K562 (cell line): ENCODE measurements at regions not wholly inside any gene's neighbourhood (a gene's known extent, or its start where the extent isn't known, plus 50 kb on each side); places are given as distances from the start of the nearest gene placed in this dataset.

Source experiments
- ATAC-seq: fragments of 200-7000 bp; cut with Tn5 transposase; 3 replicates; pipeline ENCODE4 v1.9.1; 2020; ENCODE audit warnings: moderate library complexity
- BruUV-seq: library from RNA; stranded (reverse); fragments of 400-500 nt; replicated peaks from 2 replicates; lab custom pipeline; 2021; lab: Mats Ljungman, UMichigan
- CTCF ChIA-PET: fragments of 300-600 bp; formaldehyde crosslinking; extraction: SDS; loops from one replicate; lab custom pipeline; 2021; ENCODE audit warnings: low intra/inter-chr PET ratio; lab: Yijun Ruan, JAX
- POLR2A ChIA-PET: fragments of 300-600, 350-650 bp; sonication (Branson Sonifier 250); formaldehyde crosslinking; extraction: SDS; loops from one replicate; lab custom pipeline; 2021; ENCODE audit warnings: antibody characterized with exemption, inconsistent platforms; lab: Yijun Ruan, JAX
- DNase-seq, 4 experiments: peaks; one replicate each; pipeline versions ENCODE4 v3.0.0 to v3.0.0-alpha.2; 2011 to 2018; ENCODE audit warnings: low spot score in 3 of 4, mixed read lengths in 3 of 4; ENCODE audit errors: extremely low read depth in 1 of 4
- FAIRE-seq: peaks from 2 replicates; lab custom pipeline; 2011; peaks lifted over from hg19 to GRCh38; lab: Jason Lieb, UNC
- H2AFZ ChIP-seq: 2 replicates; pipeline ENCODE4 v1.6.0; 2011; ENCODE audit warnings: low read depth, low read length, control low read depth, inconsistent platforms
- H3K27ac ChIP-seq: fragments of 200-600 bp; 3 replicates; pipeline ENCODE4 v1.8.0; 2011; ENCODE audit warnings: low read depth, mild to moderate bottlenecking, control low read depth, inconsistent platforms, low read length, moderate library complexity, mixed read lengths; ENCODE audit errors: extremely low read depth
- H3K27me3 ChIP-seq, 2 experiments: fragments of 300-600 bp in 1 of 2; 2 replicates in 1 of 2; 3 replicates in 1 of 2; pipeline versions ENCODE4 v1.6.0 to v1.8.0; 2011; ENCODE audit warnings: inconsistent platforms in 2 of 2, low read length in 2 of 2, mild to moderate bottlenecking in 1 of 2, mixed read lengths in 1 of 2, moderate library complexity in 1 of 2; ENCODE audit not compliant: control insufficient read depth in 2 of 2, insufficient read depth in 2 of 2
- H3K36me3 ChIP-seq: fragments of 300-600 bp; 3 replicates; pipeline ENCODE4 v1.8.0; 2011; ENCODE audit warnings: mild to moderate bottlenecking, low read length, inconsistent platforms; ENCODE audit not compliant: control insufficient read depth, insufficient read depth
- H3K4me1 ChIP-seq, 2 experiments: fragments of 200-600 bp in 1 of 2; replicated peaks in 1 of 2; 2 replicates in 1 of 2; 3 replicates in 1 of 2; pipeline versions ENCODE4 v1.5.1 to v1.8.0; 2011; ENCODE audit warnings: inconsistent platforms in 2 of 2, low read length in 2 of 2, mild to moderate bottlenecking in 1 of 2, mixed read lengths in 1 of 2, moderate library complexity in 1 of 2; ENCODE audit not compliant: control insufficient read depth in 2 of 2, insufficient read depth in 2 of 2
- H3K4me2 ChIP-seq: 2 replicates; pipeline ENCODE4 v1.6.1; 2011; ENCODE audit warnings: low read length, control low read depth, inconsistent platforms, mixed read lengths; ENCODE audit not compliant: insufficient read depth
- H3K4me3 ChIP-seq: fragments of 200-600 bp; sonication (generic), shearing (Covaris generic); 2 replicates; pipeline ENCODE4 v1.5.1; 2016; ENCODE audit warnings: control low read depth, inconsistent platforms
- H3K79me2 ChIP-seq: fragments of 200-600 bp; 3 replicates; pipeline ENCODE4 v1.8.0; 2011; ENCODE audit warnings: low read length, inconsistent platforms; ENCODE audit not compliant: control insufficient read depth, insufficient read depth
- H3K9ac ChIP-seq, 2 experiments: 2 replicates each; pipeline versions ENCODE4 v1.6.0 to v1.6.1; 2011; ENCODE audit warnings: low read depth in 2 of 2, low read length in 2 of 2, control low read depth in 1 of 2, inconsistent platforms in 1 of 2, mild to moderate bottlenecking in 1 of 2, mixed read lengths in 1 of 2; ENCODE audit not compliant: insufficient read depth in 1 of 2
- H3K9me1 ChIP-seq: one replicate; pipeline ENCODE4 v1.6.0; 2011; ENCODE audit warnings: inconsistent platforms, mild to moderate bottlenecking, low read length, moderate library complexity; ENCODE audit not compliant: control insufficient read depth, insufficient read depth
- H3K9me3 ChIP-seq: replicated peaks from 2 replicates; pipeline ENCODE4 v1.5.1; 2011; ENCODE audit warnings: low read depth, low read length, inconsistent platforms; ENCODE audit not compliant: control insufficient read depth, insufficient read depth
- H4K20me1 ChIP-seq: replicated peaks from 2 replicates; pipeline ENCODE4 v1.6.1; 2011; ENCODE audit warnings: low read length, inconsistent platforms, mixed read lengths; ENCODE audit not compliant: control insufficient read depth, insufficient read depth
- MAFG ChIP-seq: fragments of 450-650 bp; conservative IDR thresholded peaks from 2 replicates; pipeline ENCODE4 v1.6.1; 2016; ENCODE audit warnings: missing genetic modification characterization, missing compliant biosample characterization
- NFIC ChIP-seq: fragments of 450-650 bp; IDR thresholded peaks from 2 replicates; pipeline ENCODE4 v1.6.1; 2017; ENCODE audit warnings: mild to moderate bottlenecking, inconsistent platforms
- SP2 ChIP-seq: IDR thresholded peaks from 2 replicates; pipeline ENCODE4 v1.6.1; 2011; ENCODE audit warnings: mild to moderate bottlenecking, low read depth, low read length, moderate library complexity; ENCODE audit not compliant: poor library complexity, severe bottlenecking; ENCODE audit errors: extremely low read depth
- ZFPM2 ChIP-seq: fragments of 250-450 bp; sonication (Bioruptor Pico); IDR thresholded peaks from 2 replicates; pipeline ENCODE4 v1.5.1; 2022; ENCODE audit warnings: mild to moderate bottlenecking
- ZNF23 ChIP-seq: fragments of 250-450 bp; sonication (Bioruptor Pico); IDR thresholded peaks from 2 replicates; pipeline ENCODE4 v1.4.0; 2020; ENCODE audit warnings: mild to moderate bottlenecking
- WGBS: fragments of 100-300 bp; shearing (Covaris generic); methylation state at CpG from one replicate; pipeline ENCODE4 v1.1.6; 2016; ENCODE audit warnings: low coverage, mixed read lengths; ENCODE audit not compliant: insufficient coverage; ENCODE audit errors: missing lambda C conversion rate; 5-methylcytosine and 5-hydroxymethylcytosine counted together
- in situ Hi-C: fragments of 300-500 bp; cut with MboI; formaldehyde crosslinking; loops from 4 replicates; pipeline ENCODE4 v1.15.0; 2018; ENCODE audit warnings: inconsistent platforms, mixed read lengths
- intact Hi-C: fragments of 100-400 bp; cut with micrococcal nuclease; formaldehyde crosslinking; loops from 2 replicates; pipeline ENCODE4 v1.14.2; 2022
- TF ChIP-seq, protein P1 (sequence below): fragments of 250-450 bp; sonication (Bioruptor Pico); IDR thresholded peaks from 2 replicates; pipeline ENCODE4 v1.5.0; 2022; ENCODE audit warnings: mild to moderate bottlenecking
- TF ChIP-seq, protein P2 (sequence below): sonication (generic); formaldehyde crosslinking; IDR thresholded peaks from 2 replicates; pipeline ENCODE4 v1.8.1; 2022; ENCODE audit warnings: missing genetic modification reagents
- TF ChIP-seq, protein P3 (sequence below): sonication (generic); IDR thresholded peaks from 2 replicates; pipeline ENCODE4 v1.6.1; 2016
- TF ChIP-seq, protein P4 (sequence below): fragments of 150-350 bp; conservative IDR thresholded peaks from 2 replicates; pipeline ENCODE4 v1.6.1; 2014; ENCODE audit warnings: low read length

DNA sequence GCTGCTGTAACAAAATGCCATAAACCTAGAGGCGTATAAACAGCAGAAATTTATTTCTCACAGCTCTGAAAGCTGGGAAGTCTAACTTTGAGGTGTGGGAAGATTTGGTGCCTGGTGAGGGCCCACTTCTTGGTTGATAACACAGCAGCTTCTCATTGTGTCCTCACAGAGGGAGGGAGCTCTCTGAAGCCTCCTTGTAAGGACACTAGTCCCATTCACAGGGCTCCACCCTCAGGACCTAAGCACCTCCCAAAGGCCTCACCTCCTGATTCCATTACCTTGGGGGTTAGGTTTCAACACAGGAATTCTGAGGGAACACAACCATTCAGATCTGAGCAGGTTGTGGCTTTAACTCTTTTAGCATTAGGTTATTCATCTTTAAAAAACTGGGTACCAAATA, 380.3 kb upstream of the ATP10A start:
- Histone ChIP-seq H4K20me1 (no peaks in the 10 kb centered on the region), H3K9me1 (no peaks in the 10 kb centered on the region), H3K79me2 (no peaks in the 10 kb centered on the region), H3K27me3 (no peaks in the 10 kb centered on the region), H3K27ac (no peak overlapping the region), H3K4me3 (no peak overlapping the region), H3K4me2 (no peak overlapping the region), H2AFZ (no peak overlapping the region), H3K36me3 (no peaks in the 10 kb centered on the region), H3K4me1 (no peaks in the 10 kb centered on the region), H3K9me3 (no peaks in the 10 kb centered on the region), H3K9ac (no peak overlapping the region)
- no peak for DNase-seq
- FAIRE-seq: no peak
- TF ChIP-seq ZNF23: no peak
- TF ChIP-seq, protein P1, sequence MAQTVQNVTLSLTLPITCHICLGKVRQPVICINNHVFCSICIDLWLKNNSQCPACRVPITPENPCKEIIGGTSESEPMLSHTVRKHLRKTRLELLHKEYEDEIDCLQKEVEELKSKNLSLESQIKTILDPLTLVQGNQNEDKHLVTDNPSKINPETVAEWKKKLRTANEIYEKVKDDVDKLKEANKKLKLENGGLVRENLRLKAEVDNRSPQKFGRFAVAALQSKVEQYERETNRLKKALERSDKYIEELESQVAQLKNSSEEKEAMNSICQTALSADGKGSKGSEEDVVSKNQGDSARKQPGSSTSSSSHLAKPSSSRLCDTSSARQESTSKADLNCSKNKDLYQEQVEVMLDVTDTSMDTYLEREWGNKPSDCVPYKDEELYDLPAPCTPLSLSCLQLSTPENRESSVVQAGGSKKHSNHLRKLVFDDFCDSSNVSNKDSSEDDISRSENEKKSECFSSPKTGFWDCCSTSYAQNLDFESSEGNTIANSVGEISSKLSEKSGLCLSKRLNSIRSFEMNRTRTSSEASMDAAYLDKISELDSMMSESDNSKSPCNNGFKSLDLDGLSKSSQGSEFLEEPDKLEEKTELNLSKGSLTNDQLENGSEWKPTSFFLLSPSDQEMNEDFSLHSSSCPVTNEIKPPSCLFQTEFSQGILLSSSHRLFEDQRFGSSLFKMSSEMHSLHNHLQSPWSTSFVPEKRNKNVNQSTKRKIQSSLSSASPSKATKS (CRISPR knock-in tag): no peak
- intact Hi-C loops: no loop called here
- ChIA-PET CTCF (no interaction called here), POLR2A (no interaction called here)
- no peak for ATAC-seq
- in situ Hi-C loops: no loop called here
- 0% methylated on average over 1 of the region's 1 CpG for WGBS
- BruUV-seq: no TSS peak

DNA sequence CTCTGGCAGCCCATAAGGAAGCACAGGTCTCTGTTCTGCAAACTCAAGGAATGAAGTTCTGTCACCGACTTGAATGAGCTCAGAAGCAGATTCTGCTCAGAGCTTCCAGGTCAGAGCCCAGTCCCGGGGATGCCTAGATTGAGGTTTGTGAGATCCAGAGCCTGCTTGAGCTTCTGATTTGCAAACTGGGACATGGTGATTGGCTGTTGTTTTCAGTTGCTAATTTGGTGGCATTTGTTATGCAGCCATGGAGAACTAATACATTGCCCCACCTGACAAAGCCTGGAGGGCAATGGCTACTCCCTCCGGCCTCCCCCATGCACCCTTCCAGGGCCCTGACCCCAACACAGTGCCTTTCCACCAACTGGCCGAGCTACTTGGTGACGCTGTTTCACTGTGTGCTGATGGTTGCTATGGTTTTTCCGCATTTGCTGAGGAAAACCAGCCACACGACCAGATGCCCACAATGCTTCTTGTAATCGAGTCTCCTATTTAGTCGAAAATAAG, 379.5 kb upstream of the ATP10A start:
- Histone ChIP-seq H3K27me3 (no peaks in the 10 kb centered on the region), H3K79me2 (no peaks in the 10 kb centered on the region), H2AFZ (no peak overlapping the region), H3K36me3 (no peaks in the 10 kb centered on the region), H3K9me3 (no peaks in the 10 kb centered on the region), H4K20me1 (no peaks in the 10 kb centered on the region), H3K27ac (no peak overlapping the region), H3K9me1 (no peaks in the 10 kb centered on the region), H3K4me3 (no peak overlapping the region), H3K4me1 (no peaks in the 10 kb centered on the region), H3K4me2 (no peak overlapping the region), H3K9ac (no peak overlapping the region)
- ChIA-PET POLR2A (no interaction called here), CTCF (no interaction called here)
- in situ Hi-C loops (no loop called here), intact Hi-C loops (no loop called here)
- ATAC-seq (no peak), FAIRE-seq (no peak), DNase-seq (no peak)
- no TSS peak for BruUV-seq
- 0% methylated on average over 9 of the region's 9 CpGs for WGBS
- TF ChIP-seq, protein P2, sequence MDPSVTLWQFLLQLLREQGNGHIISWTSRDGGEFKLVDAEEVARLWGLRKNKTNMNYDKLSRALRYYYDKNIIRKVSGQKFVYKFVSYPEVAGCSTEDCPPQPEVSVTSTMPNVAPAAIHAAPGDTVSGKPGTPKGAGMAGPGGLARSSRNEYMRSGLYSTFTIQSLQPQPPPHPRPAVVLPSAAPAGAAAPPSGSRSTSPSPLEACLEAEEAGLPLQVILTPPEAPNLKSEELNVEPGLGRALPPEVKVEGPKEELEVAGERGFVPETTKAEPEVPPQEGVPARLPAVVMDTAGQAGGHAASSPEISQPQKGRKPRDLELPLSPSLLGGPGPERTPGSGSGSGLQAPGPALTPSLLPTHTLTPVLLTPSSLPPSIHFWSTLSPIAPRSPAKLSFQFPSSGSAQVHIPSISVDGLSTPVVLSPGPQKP (CRISPR knock-in tag): no peak
- TF ChIP-seq NFIC: no peak
- TF ChIP-seq SP2: no peak
- TF ChIP-seq, protein P3, sequence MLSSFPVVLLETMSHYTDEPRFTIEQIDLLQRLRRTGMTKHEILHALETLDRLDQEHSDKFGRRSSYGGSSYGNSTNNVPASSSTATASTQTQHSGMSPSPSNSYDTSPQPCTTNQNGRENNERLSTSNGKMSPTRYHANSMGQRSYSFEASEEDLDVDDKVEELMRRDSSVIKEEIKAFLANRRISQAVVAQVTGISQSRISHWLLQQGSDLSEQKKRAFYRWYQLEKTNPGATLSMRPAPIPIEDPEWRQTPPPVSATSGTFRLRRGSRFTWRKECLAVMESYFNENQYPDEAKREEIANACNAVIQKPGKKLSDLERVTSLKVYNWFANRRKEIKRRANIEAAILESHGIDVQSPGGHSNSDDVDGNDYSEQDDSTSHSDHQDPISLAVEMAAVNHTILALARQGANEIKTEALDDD: no peak
- TF ChIP-seq MAFG (tag): no peak
- TF ChIP-seq, protein P4, sequence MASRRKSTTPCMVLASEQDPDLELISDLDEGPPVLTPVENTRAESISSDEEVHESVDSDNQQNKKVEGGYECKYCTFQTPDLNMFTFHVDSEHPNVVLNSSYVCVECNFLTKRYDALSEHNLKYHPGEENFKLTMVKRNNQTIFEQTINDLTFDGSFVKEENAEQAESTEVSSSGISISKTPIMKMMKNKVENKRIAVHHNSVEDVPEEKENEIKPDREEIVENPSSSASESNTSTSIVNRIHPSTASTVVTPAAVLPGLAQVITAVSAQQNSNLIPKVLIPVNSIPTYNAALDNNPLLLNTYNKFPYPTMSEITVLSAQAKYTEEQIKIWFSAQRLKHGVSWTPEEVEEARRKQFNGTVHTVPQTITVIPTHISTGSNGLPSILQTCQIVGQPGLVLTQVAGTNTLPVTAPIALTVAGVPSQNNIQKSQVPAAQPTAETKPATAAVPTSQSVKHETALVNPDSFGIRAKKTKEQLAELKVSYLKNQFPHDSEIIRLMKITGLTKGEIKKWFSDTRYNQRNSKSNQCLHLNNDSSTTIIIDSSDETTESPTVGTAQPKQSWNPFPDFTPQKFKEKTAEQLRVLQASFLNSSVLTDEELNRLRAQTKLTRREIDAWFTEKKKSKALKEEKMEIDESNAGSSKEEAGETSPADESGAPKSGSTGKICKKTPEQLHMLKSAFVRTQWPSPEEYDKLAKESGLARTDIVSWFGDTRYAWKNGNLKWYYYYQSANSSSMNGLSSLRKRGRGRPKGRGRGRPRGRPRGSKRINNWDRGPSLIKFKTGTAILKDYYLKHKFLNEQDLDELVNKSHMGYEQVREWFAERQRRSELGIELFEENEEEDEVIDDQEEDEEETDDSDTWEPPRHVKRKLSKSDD: no peak
- no peak for TF ChIP-seq ZFPM2 (CRISPR knock-in tag)
